RWPE1 (cell line): ENCODE measurements at regions not wholly inside any gene's neighbourhood (a gene's known extent, or its start where the extent isn't known, plus 50 kb on each side); places are given as distances from the start of the nearest gene placed in this dataset.

Experiments used
- CTCF ChIA-PET: fragments of 350-600 bp; sonication (Branson Sonifier 250); formaldehyde crosslinking; extraction: SDS; loops from one replicate; lab custom pipeline; 2021; lab: Yijun Ruan, JAX
- POLR2A ChIA-PET: fragments of 400-600 bp; formaldehyde crosslinking; extraction: SDS; loops from one replicate; lab custom pipeline; 2020; ENCODE audit warnings: antibody characterized with exemption; ENCODE audit not compliant: low non-redundant PET; lab: Yijun Ruan, JAX
- DNase-seq: peaks from one replicate; pipeline ENCODE4 v3.0.0; 2012; ENCODE audit warnings: low spot score
- H3K27ac ChIP-seq: fragments of 450-650 bp; 2 replicates; pipeline ENCODE4 v1.5.1; 2017
- CTCF ChIP-seq: fragments of 450-650 bp; conservative IDR thresholded peaks from 2 replicates; pipeline ENCODE4 v1.5.1; 2017; ENCODE audit warnings: low read depth, mild to moderate bottlenecking

GRCh38 chr16:55389426-55390073 lies 65.5 kb downstream of the IRX6 start:
- CTCF ChIA-PET, result no interaction called here
- POLR2A ChIA-PET, result no interaction called here
- no peak overlapping the region for H3K27ac ChIP-seq
- DNase-seq, result no peak
- TF ChIP-seq CTCF, result no peak

GRCh38 chr16:55390630-55391237 lies 66.7 kb downstream of the IRX6 start:
- TF ChIP-seq CTCF, result no peak
- no peak overlapping the region for H3K27ac ChIP-seq
- DNase-seq, result no peak
- CTCF ChIA-PET, result interaction anchor here (1.0 kb wide), 1 partner anchor 13 kb away, joined by 3 read pairs; no protein-coding TSS in a partner anchor
- POLR2A ChIA-PET, result no interaction called here

- no peak for DNase-seq
- CTCF ChIA-PET, result no interaction called here
- POLR2A ChIA-PET, result no interaction called here
- no peak for TF ChIP-seq CTCF
- no peak overlapping the region for H3K27ac ChIP-seq
These were observed 67.9 kb downstream of the IRX6 start for GRCh38 chr16:55391760-55392375.

GRCh38 chr16:55392701-55393100 lies 68.7 kb downstream of the IRX6 start:
- TF ChIP-seq CTCF, result no peak
- peak; percentile 19 for DNase-seq
- POLR2A ChIA-PET, result no interaction called here
- CTCF ChIA-PET, result no interaction called here
- H3K27ac ChIP-seq, result no peak overlapping the region

GRCh38 chr16:55393991-55394390 lies 70.0 kb downstream of the IRX6 start:
- POLR2A ChIA-PET, result no interaction called here

GRCh38 chr16:55398762-55399161 lies 74.8 kb downstream of the IRX6 start:
- no peak overlapping the region for H3K27ac ChIP-seq
- ChIA-PET POLR2A (no interaction called here), CTCF (no interaction called here)
- no peak for DNase-seq
- TF ChIP-seq CTCF, result no peak

More at GRCh38 chr16:55393991-55394390, 70.0 kb downstream of the IRX6 start:
- TF ChIP-seq CTCF, result no peak
- no peak overlapping the region for H3K27ac ChIP-seq
- DNase-seq, result no peak
- CTCF ChIA-PET, result no interaction called here
